Ishikawa (cell line): ENCODE measurements at regions not wholly inside any gene's neighbourhood (a gene's known extent, or its start where the extent isn't known, plus 50 kb on each side); places are given as distances from the start of the nearest gene placed in this dataset.

Experiments used
- CEBPB ChIP-seq: IDR thresholded peaks from 2 replicates; pipeline ENCODE4 v1.6.1; 2012
- CREB1 ChIP-seq: IDR thresholded peaks from 2 replicates; pipeline ENCODE4 v1.6.1; 2012; ENCODE audit warnings: low read depth
- EGR1 ChIP-seq: IDR thresholded peaks from 2 replicates; pipeline ENCODE4 v1.6.1; 2012
- EP300 ChIP-seq: IDR thresholded peaks from 2 replicates; pipeline ENCODE4 v1.6.1; 2012; ENCODE audit warnings: borderline replicate concordance
- FOXM1 ChIP-seq: IDR thresholded peaks from 2 replicates; pipeline ENCODE4 v1.6.1; 2012; ENCODE audit warnings: low read depth, borderline replicate concordance
- MAX ChIP-seq: IDR thresholded peaks from 2 replicates; pipeline ENCODE4 v1.6.1; 2012
- NFIC ChIP-seq: IDR thresholded peaks from 2 replicates; pipeline ENCODE4 v1.6.1; 2012
- RAD21 ChIP-seq: IDR thresholded peaks from 2 replicates; pipeline ENCODE4 v1.6.1; 2012; ENCODE audit warnings: low read depth
- REST ChIP-seq: IDR thresholded peaks from 2 replicates; pipeline ENCODE4 v1.6.1; 2012; ENCODE audit warnings: low read depth, mild to moderate bottlenecking
- TAF1 ChIP-seq: IDR thresholded peaks from 2 replicates; pipeline ENCODE4 v1.6.1; 2012; ENCODE audit warnings: low read depth, mild to moderate bottlenecking
- TCF12 ChIP-seq: IDR thresholded peaks from 2 replicates; pipeline ENCODE4 v1.6.1; 2012; ENCODE audit warnings: low read depth
- TEAD4 ChIP-seq: IDR thresholded peaks from 2 replicates; pipeline ENCODE4 v1.6.1; 2012
- USF1 ChIP-seq: IDR thresholded peaks from 2 replicates; pipeline ENCODE4 v1.6.1; 2012
- YY1 ChIP-seq: IDR thresholded peaks from 2 replicates; pipeline ENCODE4 v1.6.1; 2012; ENCODE audit warnings: low read depth
- ZBTB7A ChIP-seq: IDR thresholded peaks from 2 replicates; pipeline ENCODE4 v1.6.1; 2012; ENCODE audit warnings: low read depth

- TF ChIP-seq EGR1 (no peak), REST (no peak), ZBTB7A (no peak), EP300 (no peak), RAD21 (no peak), FOXM1 (no peak), MAX (no peak), YY1 (no peak), TCF12 (no peak), NFIC (no peak), TEAD4 (no peak)
Observed at GRCh38 chr13:21817878-21818277, 147.0 kb downstream of the FGF9 start.

- TF ChIP-seq CEBPB (no peak), USF1 (no peak), NFIC (no peak), TEAD4 (no peak), MAX (no peak)
Observed at GRCh38 chr13:21822029-21822428, 151.2 kb downstream of the FGF9 start.

GRCh38 chr13:21823416-21823815 lies 152.5 kb downstream of the FGF9 start:
- TF ChIP-seq MAX (no peak), YY1 (no peak), REST (no peak), FOXM1 (no peak), TAF1 (no peak), ZBTB7A (no peak), RAD21 (no peak), NFIC (no peak), TEAD4 (no peak), TCF12 (no peak), CEBPB (no peak), CREB1 (no peak), EP300 (no peak), EGR1 (no peak)

- no peak for TF ChIP-seq TCF12
- no peak for TF ChIP-seq USF1
- TF ChIP-seq TEAD4 = no peak
- no peak for TF ChIP-seq CREB1
- no peak for TF ChIP-seq EGR1
- no peak for TF ChIP-seq MAX
- no peak for TF ChIP-seq ZBTB7A
Observed at GRCh38 chr13:21823949-21824348, 153.1 kb downstream of the FGF9 start.

- TF ChIP-seq NFIC = no peak
- no peak for TF ChIP-seq CEBPB
- no peak for TF ChIP-seq EGR1
- TF ChIP-seq FOXM1 = no peak
- no peak for TF ChIP-seq ZBTB7A
Observed at GRCh38 chr13:21825186-21825585, 154.3 kb downstream of the FGF9 start.

- TF ChIP-seq TEAD4 (no peak), TAF1 (no peak), REST (no peak), EP300 (no peak), YY1 (no peak), TCF12 (no peak), CREB1 (no peak)
Observed at GRCh38 chr13:21825801-21826200, 154.9 kb downstream of the FGF9 start.
